ENCODE measurements at regions not wholly inside any gene's neighbourhood (a gene's known extent, or its start where the extent isn't known, plus 50 kb on each side); places are given as distances from the start of the nearest gene placed in this dataset.
A peak's percentile ranks its signal among the peaks of the same experiment; 100 is the strongest.

DNA sequence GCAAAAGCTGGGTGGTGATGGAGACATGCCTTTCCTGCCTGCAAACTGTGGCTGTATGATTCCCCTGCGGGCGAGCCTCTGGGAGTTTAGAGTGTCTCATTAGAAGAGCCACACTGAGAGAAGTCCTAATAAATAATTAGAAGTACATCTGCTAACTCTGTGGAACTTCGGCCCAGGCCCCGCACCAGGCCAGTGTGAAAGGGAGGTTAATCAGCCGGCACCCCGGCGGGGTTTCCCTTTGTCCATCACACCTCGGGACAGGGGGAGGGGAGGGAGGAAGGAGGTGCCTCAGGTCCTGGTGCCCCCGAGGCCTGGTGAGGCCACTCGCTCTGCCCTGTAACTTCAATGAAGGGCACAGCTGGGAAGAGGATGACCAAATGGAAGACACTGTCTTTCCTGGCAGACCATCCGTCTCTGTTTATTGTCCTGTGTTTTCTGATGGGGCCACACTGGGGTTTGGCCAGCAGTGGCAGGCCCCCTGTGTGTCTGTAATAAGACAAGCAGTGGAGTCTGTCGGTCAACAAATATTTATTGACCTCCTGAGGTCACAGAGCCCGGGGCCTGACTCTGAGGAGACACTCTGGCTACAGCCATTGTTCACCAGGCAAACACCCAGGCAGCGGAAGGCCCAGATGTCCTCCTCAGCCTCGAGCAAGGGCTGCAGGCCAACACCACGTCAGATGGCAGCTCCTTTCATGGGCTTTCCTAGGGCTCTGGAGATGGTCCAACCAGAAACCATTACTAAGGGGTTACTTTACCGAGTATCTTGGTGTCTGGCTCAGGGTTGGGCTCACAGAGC is 267.5 kb upstream of the RAB4A start (continued):
- TF ChIP-seq, protein P1, sequence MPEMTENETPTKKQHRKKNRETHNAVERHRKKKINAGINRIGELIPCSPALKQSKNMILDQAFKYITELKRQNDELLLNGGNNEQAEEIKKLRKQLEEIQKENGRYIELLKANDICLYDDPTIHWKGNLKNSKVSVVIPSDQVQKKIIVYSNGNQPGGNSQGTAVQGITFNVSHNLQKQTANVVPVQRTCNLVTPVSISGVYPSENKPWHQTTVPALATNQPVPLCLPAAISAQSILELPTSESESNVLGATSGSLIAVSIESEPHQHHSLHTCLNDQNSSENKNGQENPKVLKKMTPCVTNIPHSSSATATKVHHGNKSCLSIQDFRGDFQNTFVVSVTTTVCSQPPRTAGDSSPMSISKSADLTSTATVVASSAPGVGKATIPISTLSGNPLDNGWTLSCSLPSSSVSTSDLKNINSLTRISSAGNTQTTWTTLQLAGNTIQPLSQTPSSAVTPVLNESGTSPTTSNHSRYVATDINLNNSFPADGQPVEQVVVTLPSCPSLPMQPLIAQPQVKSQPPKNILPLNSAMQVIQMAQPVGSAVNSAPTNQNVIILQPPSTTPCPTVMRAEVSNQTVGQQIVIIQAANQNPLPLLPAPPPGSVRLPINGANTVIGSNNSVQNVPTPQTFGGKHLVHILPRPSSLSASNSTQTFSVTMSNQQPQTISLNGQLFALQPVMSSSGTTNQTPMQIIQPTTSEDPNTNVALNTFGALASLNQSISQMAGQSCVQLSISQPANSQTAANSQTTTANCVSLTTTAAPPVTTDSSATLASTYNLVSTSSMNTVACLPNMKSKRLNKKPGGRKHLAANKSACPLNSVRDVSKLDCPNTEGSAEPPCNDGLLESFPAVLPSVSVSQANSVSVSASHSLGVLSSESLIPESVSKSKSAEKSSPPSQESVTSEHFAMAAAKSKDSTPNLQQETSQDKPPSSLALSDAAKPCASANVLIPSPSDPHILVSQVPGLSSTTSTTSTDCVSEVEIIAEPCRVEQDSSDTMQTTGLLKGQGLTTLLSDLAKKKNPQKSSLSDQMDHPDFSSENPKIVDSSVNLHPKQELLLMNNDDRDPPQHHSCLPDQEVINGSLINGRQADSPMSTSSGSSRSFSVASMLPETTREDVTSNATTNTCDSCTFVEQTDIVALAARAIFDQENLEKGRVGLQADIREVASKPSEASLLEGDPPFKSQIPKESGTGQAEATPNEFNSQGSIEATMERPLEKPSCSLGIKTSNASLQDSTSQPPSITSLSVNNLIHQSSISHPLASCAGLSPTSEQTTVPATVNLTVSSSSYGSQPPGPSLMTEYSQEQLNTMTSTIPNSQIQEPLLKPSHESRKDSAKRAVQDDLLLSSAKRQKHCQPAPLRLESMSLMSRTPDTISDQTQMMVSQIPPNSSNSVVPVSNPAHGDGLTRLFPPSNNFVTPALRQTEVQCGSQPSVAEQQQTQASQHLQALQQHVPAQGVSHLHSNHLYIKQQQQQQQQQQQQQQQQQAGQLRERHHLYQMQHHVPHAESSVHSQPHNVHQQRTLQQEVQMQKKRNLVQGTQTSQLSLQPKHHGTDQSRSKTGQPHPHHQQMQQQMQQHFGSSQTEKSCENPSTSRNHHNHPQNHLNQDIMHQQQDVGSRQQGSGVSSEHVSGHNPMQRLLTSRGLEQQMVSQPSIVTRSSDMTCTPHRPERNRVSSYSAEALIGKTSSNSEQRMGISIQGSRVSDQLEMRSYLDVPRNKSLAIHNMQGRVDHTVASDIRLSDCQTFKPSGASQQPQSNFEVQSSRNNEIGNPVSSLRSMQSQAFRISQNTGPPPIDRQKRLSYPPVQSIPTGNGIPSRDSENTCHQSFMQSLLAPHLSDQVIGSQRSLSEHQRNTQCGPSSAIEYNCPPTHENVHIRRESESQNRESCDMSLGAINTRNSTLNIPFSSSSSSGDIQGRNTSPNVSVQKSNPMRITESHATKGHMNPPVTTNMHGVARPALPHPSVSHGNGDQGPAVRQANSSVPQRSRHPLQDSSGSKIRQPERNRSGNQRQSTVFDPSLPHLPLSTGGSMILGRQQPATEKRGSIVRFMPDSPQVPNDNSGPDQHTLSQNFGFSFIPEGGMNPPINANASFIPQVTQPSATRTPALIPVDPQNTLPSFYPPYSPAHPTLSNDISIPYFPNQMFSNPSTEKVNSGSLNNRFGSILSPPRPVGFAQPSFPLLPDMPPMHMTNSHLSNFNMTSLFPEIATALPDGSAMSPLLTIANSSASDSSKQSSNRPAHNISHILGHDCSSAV (CRISPR knock-in tag; IDR thresholded peaks at IDR 0.05; ENCODE audit: borderline replicate concordance): no peak
- TF ChIP-seq ZBTB7A (CRISPR knock-in tag; IDR thresholded peaks at IDR 0.05) (peak; percentile 66; the same call in 1 of the 2 replicates), ZNF230 (CRISPR knock-in tag; IDR thresholded peaks at IDR 0.05) (no peak), SPEN (CRISPR knock-in tag; IDR thresholded peaks at IDR 0.05; ENCODE audit: low read depth) (0 out of 2 replicates have a peak, but pooled peaks have one; percentile 31), ZNF567 (CRISPR knock-in tag; IDR thresholded peaks at IDR 0.05; ENCODE audit: borderline replicate concordance) (no peak), ZNF205 (CRISPR knock-in tag; IDR thresholded peaks at IDR 0.05) (no peak), SIX1 (CRISPR knock-in tag; IDR thresholded peaks at IDR 0.05; ENCODE audit: borderline replicate concordance) (0 out of 2 replicates have a peak, but pooled peaks have one; percentile 24), ZNF343 (CRISPR knock-in tag; IDR thresholded peaks at IDR 0.05) (no peak), NKX3-1 (CRISPR knock-in tag; IDR thresholded peaks at IDR 0.05) (no peak), KLF6 (CRISPR knock-in tag; IDR thresholded peaks at IDR 0.05) (0 out of 2 replicates have a peak, but pooled peaks have one; percentile 28), ZSCAN20 (CRISPR knock-in tag; IDR thresholded peaks at IDR 0.05; ENCODE audit: borderline replicate concordance) (no peak), THAP11 (CRISPR knock-in tag; IDR thresholded peaks at IDR 0.05) (peak; percentile 42; the same call in 1 of the 2 replicates), ZNF792 (CRISPR knock-in tag; IDR thresholded peaks at IDR 0.05) (no peak; the same call in 1 of the 2 replicates), MAFK (conservative IDR thresholded peaks at IDR 0.05 in 1 of 2, IDR thresholded peaks at IDR 0.05 in 1 of 2; ENCODE audit: low read length in 2 of 2) (no peak)
- TF ChIP-seq, protein P2, sequence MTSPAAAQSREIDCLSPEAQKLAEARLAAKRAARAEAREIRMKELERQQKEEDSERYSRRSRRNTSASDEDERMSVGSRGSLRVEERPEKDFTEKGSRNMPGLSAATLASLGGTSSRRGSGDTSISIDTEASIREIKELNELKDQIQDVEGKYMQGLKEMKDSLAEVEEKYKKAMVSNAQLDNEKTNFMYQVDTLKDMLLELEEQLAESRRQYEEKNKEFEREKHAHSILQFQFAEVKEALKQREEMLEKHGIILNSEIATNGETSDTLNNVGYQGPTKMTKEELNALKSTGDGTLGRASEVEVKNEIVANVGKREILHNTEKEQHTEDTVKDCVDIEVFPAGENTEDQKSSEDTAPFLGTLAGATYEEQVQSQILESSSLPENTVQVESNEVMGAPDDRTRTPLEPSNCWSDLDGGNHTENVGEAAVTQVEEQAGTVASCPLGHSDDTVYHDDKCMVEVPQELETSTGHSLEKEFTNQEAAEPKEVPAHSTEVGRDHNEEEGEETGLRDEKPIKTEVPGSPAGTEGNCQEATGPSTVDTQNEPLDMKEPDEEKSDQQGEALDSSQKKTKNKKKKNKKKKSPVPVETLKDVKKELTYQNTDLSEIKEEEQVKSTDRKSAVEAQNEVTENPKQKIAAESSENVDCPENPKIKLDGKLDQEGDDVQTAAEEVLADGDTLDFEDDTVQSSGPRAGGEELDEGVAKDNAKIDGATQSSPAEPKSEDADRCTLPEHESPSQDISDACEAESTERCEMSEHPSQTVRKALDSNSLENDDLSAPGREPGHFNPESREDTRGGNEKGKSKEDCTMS (CRISPR knock-in tag; conservative IDR thresholded peaks at IDR 0.05): no peak
- TF ChIP-seq, protein P3, sequence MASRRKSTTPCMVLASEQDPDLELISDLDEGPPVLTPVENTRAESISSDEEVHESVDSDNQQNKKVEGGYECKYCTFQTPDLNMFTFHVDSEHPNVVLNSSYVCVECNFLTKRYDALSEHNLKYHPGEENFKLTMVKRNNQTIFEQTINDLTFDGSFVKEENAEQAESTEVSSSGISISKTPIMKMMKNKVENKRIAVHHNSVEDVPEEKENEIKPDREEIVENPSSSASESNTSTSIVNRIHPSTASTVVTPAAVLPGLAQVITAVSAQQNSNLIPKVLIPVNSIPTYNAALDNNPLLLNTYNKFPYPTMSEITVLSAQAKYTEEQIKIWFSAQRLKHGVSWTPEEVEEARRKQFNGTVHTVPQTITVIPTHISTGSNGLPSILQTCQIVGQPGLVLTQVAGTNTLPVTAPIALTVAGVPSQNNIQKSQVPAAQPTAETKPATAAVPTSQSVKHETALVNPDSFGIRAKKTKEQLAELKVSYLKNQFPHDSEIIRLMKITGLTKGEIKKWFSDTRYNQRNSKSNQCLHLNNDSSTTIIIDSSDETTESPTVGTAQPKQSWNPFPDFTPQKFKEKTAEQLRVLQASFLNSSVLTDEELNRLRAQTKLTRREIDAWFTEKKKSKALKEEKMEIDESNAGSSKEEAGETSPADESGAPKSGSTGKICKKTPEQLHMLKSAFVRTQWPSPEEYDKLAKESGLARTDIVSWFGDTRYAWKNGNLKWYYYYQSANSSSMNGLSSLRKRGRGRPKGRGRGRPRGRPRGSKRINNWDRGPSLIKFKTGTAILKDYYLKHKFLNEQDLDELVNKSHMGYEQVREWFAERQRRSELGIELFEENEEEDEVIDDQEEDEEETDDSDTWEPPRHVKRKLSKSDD (CRISPR knock-in tag; IDR thresholded peaks at IDR 0.05; ENCODE audit: low read depth): peak; percentile 72; the same call in 1 of the 2 replicates

Data from HepG2 (cell line).